C4-2B (cell line): ENCODE measurements at regions not wholly inside any gene's neighbourhood (a gene's known extent, or its start where the extent isn't known, plus 50 kb on each side); places are given as distances from the start of the nearest gene placed in this dataset.
"Not testable (repeated sequence)": the region's sequence is repeated elsewhere in the genome, so short reads cannot be mapped to it uniquely, and the experiment has no call there.

ENCODE experiments used
- H3K27ac ChIP-seq: fragments of 450-650 bp; 2 replicates; pipeline ENCODE4 v1.5.1; 2017
- ZFX ChIP-seq: fragments of 450-650 bp; IDR thresholded peaks from 2 replicates; pipeline ENCODE4 v1.6.1; 2017
- TF ChIP-seq, protein P1 (sequence below): fragments of 450-650 bp; conservative IDR thresholded peaks from 2 replicates; pipeline ENCODE4 v1.5.1; 2017; ENCODE audit warnings: mild to moderate bottlenecking

DNA sequence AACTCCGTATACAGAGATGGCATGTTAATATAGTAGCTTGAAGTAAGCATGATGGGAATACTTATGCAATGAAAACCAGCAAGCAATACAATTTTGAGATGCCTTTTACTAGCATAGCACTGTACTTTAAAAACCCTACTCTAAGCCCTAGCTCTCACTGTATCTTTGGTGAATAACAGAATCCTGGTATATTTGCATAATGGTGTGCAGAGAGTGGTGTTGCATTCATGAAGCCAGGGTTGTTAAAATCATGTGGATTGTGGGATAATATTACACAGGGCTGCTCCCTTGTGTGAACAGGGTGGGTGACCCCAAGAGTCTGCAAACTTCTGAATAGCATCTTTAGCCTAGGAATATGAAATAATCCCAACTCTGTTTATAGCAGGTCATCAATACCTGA, 105.2 kb upstream of the BMP2 start:
- no peak overlapping the region for H3K27ac ChIP-seq
- no peak for TF ChIP-seq ZFX
- TF ChIP-seq, protein P1, sequence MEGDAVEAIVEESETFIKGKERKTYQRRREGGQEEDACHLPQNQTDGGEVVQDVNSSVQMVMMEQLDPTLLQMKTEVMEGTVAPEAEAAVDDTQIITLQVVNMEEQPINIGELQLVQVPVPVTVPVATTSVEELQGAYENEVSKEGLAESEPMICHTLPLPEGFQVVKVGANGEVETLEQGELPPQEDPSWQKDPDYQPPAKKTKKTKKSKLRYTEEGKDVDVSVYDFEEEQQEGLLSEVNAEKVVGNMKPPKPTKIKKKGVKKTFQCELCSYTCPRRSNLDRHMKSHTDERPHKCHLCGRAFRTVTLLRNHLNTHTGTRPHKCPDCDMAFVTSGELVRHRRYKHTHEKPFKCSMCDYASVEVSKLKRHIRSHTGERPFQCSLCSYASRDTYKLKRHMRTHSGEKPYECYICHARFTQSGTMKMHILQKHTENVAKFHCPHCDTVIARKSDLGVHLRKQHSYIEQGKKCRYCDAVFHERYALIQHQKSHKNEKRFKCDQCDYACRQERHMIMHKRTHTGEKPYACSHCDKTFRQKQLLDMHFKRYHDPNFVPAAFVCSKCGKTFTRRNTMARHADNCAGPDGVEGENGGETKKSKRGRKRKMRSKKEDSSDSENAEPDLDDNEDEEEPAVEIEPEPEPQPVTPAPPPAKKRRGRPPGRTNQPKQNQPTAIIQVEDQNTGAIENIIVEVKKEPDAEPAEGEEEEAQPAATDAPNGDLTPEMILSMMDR: no peak

DNA sequence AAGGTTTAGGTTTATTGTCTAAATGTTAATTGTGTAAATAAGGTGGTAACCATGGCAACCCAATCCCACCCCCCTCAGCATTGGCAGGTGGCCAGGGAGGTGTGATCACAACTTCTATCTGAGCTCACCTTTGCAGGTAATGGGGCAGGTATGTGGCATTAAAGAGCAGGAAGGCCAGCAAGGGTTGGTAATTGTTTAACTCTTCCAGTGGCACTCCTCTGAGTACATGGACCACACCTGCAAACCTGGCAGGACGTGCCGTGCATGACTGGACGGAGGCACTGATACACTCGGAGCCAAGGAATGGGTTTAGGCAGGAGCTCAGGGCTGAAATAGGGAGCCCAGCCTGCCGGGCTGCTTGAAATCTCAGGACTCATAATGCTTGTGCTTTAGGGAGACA, 107.0 kb upstream of the BMP2 start:
- no peak overlapping the region for H3K27ac ChIP-seq
- no peak for TF ChIP-seq ZFX
- TF ChIP-seq, protein P1: no peak

DNA sequence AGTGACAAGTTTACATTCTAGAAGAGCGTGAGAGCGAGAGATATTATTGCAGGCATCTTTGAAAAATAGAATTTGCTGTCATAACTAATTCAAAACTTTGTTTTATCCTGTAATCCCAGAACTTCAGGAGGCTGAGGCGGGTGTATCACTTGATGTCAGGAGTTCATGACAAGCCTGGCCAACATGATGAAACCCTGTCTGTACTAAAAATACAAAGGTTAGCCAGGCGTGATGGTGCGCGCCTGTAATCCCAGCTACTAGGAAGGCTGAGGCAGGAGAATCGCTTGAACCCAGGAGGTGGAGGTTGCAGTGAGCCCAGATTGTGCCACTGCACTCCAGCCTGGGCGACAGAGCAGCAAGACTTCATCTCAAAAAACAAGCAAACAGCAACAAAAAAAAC, 108.6 kb upstream of the BMP2 start:
- H3K27ac ChIP-seq: not testable (repeated sequence)

DNA sequence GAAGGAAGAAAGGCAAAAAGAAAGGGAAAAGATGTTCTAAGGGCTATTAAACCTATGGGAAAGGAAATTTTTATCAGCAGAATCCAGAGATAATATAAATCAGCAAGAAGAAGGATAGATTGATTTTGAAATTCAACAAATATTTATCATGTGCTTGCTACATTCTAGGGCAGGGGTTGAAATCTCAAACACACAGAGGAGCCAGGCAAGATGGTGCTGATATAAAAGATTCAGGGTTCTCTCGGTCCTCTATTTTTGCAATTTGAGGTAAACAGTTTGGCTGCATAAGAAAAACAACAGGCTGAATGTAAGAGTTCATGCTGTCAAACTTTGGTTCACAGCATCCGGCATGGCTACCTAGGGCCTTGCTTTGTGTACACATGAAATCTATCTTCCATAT, 109.6 kb upstream of the BMP2 start:
- TF ChIP-seq, protein P1: no peak
- no peak for TF ChIP-seq ZFX
- no peak overlapping the region for H3K27ac ChIP-seq

DNA sequence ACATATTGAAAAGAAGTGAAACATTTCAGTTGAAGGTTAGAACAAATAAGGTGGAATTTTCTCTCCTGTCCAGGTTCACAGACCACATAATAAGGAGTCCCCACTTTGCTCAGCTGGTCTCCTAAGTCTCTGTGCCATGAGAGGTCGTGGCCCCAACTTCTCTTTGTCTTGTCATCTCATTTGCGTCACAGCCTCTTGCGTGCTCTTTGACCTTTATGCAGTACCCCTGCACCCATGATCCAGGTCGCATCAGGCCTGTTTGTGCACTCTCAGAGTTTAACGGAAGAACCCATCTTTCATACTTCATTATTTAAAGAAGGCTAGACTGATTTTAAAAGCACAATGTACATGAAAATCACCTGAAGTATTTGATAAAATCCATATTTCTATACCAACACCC, 110.4 kb upstream of the BMP2 start:
- H3K27ac ChIP-seq: no peak overlapping the region
- TF ChIP-seq, protein P1: no peak

DNA sequence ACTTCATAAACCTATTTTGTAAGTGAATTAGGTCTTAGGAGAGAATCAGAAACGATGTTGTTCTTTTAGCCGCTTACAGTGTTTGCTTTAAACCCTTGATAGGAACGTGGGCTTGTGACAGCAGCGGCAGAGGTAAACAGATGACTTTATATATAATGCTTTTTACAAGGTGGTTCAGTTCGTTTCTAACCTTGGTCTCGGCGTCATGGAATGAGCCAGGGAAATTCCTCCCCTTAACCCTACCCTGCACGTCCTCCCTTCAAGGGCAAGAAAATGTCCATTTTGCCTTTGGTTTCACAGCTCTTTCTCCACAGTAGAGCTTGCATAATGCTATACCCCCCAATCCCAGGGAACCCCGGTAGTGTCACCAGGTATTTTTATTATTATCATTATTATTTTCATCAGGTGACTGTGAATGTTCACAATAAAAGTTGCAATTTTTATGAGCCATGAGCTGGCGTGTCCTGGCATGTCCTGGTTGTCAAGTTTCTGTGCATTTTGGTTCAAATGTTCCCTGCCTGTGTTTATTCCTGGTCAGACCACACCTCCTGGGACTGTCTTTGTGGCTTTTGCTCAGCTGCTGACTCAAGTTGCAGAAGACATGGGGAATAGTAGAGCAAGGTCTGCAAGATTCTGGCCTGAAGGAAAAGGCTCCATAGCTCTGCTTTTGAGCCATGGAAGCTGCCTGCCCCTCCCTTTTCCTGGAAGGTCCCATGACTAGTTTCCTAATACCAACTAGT, 112.8 kb upstream of the BMP2 start:
- H3K27ac ChIP-seq: no peak overlapping the region
- TF ChIP-seq ZFX: no peak
- TF ChIP-seq, protein P1: no peak

DNA sequence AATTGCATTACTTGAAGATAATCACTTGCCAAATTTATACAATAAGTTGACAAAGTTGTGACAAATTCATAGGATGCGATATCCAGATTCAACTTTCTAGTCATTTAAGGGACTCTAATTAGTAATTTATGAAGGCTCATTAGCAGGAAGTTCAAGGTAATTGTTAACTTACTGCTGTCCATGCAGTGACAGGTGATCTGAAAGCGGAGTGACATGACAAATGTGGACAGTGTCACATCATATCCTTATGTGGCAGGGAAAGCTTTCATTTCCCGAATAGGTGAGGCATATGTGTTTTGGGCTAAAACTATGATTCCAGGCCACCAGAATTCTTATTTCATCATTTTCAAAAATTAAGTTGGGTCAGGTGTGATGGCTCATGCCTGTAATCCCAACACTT, 115.9 kb upstream of the BMP2 start:
- no peak for TF ChIP-seq ZFX
- TF ChIP-seq, protein P1: no peak
- no peak overlapping the region for H3K27ac ChIP-seq

DNA sequence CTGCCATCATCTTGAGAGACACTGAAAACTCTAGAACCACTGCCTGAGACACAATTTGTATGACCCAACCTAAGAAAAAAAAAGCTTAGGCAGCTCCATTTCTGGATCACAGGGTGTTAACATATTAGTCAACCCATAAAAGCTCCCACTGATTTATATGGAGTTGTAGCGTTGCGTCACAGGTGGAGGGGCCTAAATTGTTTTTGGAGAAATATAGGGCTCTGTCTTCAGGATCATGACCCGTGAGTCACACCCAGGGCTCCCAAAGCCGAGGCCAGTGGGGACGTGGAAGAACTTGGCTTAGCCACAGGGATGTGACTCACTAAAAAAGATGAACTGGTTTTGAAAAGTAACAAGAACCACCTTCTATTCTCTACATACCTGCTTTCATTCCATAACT, 116.5 kb upstream of the BMP2 start:
- TF ChIP-seq, protein P1: no peak
- no peak for TF ChIP-seq ZFX
- H3K27ac ChIP-seq: no peak overlapping the region
